NCI-H510A (cell line): ENCODE measurements at regions not wholly inside any gene's neighbourhood (a gene's known extent, or its start where the extent isn't known, plus 50 kb on each side); places are given as distances from the start of the nearest gene placed in this dataset.

Experiments used
- DNase-seq: peaks from one replicate; lab custom pipeline; 2025; lab: John Stamatoyannopoulos, UW

- DNase-seq: no peak
These were observed 172.4 kb upstream of the GRIN2B start for GRCh38 chr12:14153803-14154202.

- DNase-seq: no peak
These were observed 175.2 kb upstream of the GRIN2B start for GRCh38 chr12:14156606-14157005.

GRCh38 chr12:14157088-14157747 lies 175.8 kb upstream of the GRIN2B start:
- DNase-seq: no peak

- DNase-seq: no peak
These were observed 182.9 kb upstream of the GRIN2B start for GRCh38 chr12:14164266-14164665.

DNA sequence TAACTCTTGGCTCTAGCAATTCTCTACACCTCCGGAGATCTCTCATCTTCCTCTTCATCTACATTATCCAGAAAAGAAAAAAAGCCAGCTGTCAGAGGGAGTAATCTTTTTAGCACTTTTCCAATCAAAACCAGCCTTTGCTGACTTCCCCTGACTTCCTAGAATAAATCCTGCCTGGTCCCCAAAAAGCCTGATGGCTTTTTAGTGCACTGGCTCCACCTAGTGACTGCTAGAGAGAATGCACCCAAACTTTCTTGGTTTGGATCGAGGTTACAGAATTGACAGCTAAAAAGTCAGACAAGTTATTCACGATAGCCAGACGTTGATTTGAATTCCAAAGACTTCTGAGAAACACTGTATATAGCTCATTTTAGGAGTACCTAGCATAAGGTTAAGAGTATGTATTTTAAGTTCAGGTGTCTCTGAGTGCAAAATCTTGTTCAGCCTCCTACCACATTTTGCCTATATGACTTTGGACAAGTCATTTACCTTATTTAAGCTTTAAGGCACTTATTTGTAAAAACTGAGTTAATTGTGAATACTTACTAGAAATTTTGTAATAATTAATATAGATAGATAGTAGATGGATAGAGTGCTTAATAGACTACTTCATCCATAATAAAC lies 185.7 kb upstream of the GRIN2B start:
- DNase-seq: no peak

GRCh38 chr12:14169281-14169680 lies 187.9 kb upstream of the GRIN2B start:
- no peak for DNase-seq

DNA sequence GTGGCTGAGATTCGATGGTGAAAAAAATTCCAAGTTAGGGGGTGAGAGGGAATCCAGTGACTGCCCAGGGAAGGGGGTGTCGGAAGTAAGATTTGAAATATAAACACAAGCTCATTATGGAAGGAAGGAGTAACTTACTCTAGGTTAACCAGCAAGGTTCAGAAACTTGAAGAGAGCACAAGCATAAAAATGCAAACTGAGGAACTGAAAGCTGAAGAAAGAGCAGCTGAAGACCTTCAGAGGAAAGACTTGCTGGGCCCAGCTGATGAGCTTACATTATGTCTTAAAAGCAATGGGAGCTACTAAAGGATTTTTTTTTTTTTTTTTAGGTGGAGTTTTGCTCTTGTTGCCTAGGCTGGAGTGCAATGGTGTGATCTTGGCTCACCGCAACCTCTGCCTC lies 189.7 kb upstream of the GRIN2B start:
- no peak for DNase-seq

GRCh38 chr12:14175206-14175605 lies 190.3 kb upstream of the ATF7IP start:
- no peak for DNase-seq

DNA sequence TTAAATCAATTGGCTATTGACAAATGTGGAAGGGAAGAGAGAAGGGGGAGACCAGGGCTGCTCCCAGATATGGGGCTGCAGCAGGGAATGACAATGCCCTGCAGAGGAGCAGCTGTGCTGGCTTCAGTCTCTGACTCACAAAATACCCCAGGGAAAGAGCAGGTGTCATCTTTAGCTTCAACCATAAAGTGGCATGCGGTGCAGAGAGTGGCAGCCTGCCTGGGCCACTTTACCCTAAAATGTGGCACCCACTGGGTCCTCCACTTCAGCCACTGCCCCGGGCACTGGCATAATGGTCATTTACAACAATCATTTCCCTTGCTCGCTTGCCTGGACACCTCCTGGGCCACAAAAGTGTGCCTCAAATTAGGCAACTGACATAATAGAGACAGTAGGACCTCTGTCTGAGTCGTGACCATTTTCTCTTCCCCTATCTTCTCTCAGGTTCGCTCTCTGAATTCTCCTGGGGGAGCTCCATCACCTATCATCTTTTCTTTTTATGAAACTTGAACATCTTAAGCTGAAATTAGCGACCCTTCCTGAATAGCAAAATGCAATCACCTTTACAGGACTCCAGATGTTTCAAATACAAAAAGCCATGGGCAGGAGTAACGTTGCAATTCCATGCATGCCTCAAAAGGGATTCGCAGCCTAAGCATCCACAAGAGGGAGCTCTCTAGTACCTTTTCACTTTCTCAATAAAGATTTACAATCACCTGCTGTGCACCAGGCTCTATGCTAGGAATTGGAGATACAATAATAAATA lies 179.9 kb upstream of the ATF7IP start:
- peak; percentile 25 for DNase-seq

- no peak for DNase-seq
These were observed 179.3 kb upstream of the ATF7IP start for GRCh38 chr12:14186193-14186502.

GRCh38 chr12:14187002-14187401 lies 178.5 kb upstream of the ATF7IP start:
- DNase-seq: no peak

DNA sequence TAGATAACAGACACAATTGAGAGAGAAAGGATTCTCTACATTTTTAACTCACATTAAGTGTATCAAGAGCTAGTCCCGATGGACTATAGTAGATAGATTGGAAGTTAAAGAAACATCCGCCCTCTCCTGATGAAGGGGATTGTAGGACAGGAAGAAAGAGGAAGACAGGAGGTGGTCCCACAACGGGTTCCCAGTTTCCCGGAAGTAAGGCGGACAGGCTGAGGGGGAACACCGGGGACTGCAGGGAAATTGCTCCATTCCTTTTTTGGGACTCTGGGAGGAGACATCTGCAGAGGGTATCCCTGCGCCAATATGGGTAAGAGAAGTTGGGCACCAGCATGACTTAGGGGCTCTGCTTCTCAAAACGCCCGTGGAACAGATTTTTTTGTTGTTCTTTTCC lies 177.5 kb upstream of the ATF7IP start:
- no peak for DNase-seq

- no peak for DNase-seq
These were observed 176.7 kb upstream of the ATF7IP start for GRCh38 chr12:14188744-14189143.

- no peak for DNase-seq
These were observed 174.8 kb upstream of the ATF7IP start for GRCh38 chr12:14190694-14191093.

DNA sequence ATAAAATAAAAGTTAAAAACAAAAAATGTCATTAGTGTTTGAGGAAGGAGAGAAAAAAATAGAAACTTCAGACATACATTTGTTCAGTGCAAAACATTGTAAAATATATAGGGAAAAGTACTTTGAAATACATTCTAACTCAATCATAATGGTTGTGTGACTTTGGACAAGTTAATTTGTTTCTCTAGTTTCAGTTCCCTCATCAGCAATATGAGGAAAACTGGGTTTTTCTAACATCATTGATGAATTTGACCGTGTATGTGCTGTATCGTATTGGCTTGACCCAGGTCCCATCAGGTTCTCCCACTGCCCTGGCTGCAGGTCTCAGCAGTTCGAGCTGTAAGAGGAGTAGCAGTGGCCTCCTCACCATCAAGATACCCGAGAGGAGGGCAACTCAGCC lies 173.9 kb upstream of the ATF7IP start:
- no peak for DNase-seq

DNA sequence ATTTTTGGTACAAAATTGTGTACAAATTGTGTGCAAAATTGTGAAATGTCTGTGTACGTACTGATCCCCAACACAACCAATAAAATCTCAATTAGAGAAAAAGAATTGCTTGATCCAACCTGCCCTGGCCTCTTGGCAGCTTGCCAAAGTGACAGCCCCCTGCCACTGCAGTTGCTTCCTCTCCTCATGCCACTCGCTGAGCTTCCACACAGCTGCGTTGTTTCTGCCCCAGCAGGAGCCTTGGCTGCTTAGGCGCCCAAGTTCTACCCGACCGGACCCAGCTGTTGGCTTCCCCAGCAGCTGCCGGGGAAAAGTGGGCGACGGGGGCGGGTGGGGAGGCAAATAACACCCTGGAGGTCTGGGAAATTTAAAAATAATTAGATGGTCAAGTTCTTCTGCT lies 171.8 kb upstream of the ATF7IP start:
- DNase-seq: no peak

- DNase-seq: no peak
These were observed 170.9 kb upstream of the ATF7IP start for GRCh38 chr12:14194572-14194971.

DNA sequence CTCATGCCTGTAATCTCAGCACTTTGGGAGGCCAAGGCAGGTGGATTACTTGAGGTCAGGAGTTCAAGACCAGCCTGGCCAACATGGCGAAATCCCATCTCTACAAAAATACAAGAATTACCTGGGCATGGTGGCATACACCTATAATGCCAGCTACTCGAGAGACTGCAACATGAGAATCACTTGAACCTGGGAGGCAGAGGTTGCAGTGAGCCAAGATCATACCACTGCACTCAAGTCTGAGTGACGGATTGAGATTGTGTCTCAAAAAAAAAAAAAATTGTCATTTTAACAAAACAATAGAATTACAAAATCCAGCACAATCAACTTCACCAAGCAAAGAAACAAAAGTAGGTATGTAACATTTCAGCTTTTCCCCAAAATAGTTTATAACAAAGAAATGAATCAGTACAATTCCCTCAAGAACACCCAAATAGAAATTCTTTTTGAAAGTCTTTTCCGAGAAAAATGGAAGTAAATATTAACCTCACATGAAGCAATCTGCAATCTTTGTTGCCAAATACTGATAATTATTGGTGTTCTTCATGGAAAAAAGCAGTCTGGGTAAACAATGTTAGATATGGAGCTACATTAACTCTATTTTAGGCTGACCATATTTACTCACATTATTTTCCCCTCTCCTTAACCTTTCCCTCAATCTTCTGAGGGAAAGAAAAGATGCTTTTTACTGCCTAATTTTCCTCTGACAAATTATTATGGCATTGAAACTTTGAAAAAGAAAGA lies 165.9 kb upstream of the ATF7IP start:
- no peak for DNase-seq

DNA sequence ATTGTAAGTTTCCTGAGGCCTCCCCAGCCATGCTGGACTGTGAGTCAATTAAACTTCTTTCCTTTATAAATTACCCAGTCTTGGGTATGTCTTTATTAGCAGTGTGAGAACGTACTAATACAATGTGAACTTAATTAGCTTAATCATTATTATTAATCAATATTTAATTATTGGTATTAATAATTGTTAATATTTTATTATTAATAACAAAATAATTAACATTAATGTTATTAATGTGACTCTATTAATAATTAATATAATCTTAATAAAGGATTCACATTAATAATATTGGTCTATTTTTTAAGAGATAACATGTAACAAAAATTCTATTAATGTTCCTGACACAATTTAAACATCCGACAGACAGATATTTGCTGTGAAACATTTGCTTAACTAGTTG lies 164.9 kb upstream of the ATF7IP start:
- DNase-seq: no peak

- DNase-seq: no peak
These were observed 164.2 kb upstream of the ATF7IP start for GRCh38 chr12:14201291-14201690.

- DNase-seq: peak; percentile 60
These were observed 157.5 kb upstream of the ATF7IP start for GRCh38 chr12:14207905-14208551.

GRCh38 chr12:14211947-14212387 lies 153.5 kb upstream of the ATF7IP start:
- DNase-seq: no peak
